SU-DHL-6 (cell line): ENCODE measurements at regions not wholly inside any gene's neighbourhood (a gene's known extent, or its start where the extent isn't known, plus 50 kb on each side); places are given as distances from the start of the nearest gene placed in this dataset.
A peak's percentile ranks its signal among the peaks of the same experiment; 100 is the strongest.

Experiments
- CTCF ChIP-seq: fragments of 200-600 bp; sonication (generic); IDR thresholded peaks from one replicate; pipeline ENCODE4 v1.5.1; 2017; ENCODE audit warnings: antibody characterized with exemption, mild to moderate bottlenecking, low read length, moderate library complexity; ENCODE audit not compliant: insufficient read depth, poor library complexity, severe bottlenecking
- EZH2phosphoT487 ChIP-seq: fragments of 200-600 bp; sonication (generic), shearing (Covaris generic); conservative IDR thresholded peaks from 2 replicates; pipeline ENCODE4 v1.6.1; 2018; ENCODE audit warnings: mild to moderate bottlenecking, antibody characterized with exemption, low read length, moderate library complexity, mixed read lengths

- TF ChIP-seq CTCF, result peak; percentile 43
- no peak for TF ChIP-seq EZH2phosphoT487
These were observed 530.3 kb upstream of the FSIP2 start for GRCh38 chr2:185208261-185208660.
